ENCODE measurements at regions not wholly inside any gene's neighbourhood (a gene's known extent, or its start where the extent isn't known, plus 50 kb on each side); places are given as distances from the start of the nearest gene placed in this dataset.

GRCh38 chr4:58688568-58688967 lies 1578.4 kb upstream of the IGFBP7 start:
- DNase-seq (ENCODE audit: low read depth), result no peak

- no peak for DNase-seq (ENCODE audit: low read depth)
Measured at GRCh38 chr4:58679886-58680285, 1569.7 kb upstream of the IGFBP7 start.

- DNase-seq (ENCODE audit: low read depth), result no peak
Measured at GRCh38 chr4:58679051-58679450, 1568.9 kb upstream of the IGFBP7 start.

GRCh38 chr4:58669783-58670182 lies 1559.6 kb upstream of the IGFBP7 start:
- no peak for DNase-seq (ENCODE audit: low read depth)

- no peak for DNase-seq (ENCODE audit: low read depth)
Measured at GRCh38 chr4:58665649-58666048, 1555.5 kb upstream of the IGFBP7 start.

- no peak for DNase-seq (ENCODE audit: low read depth)
Measured at GRCh38 chr4:58658701-58659100, 1548.5 kb upstream of the IGFBP7 start.

GRCh38 chr4:58653251-58653650 lies 1543.1 kb upstream of the IGFBP7 start:
- no peak for DNase-seq (ENCODE audit: low read depth)

- DNase-seq (ENCODE audit: low read depth), result no peak
Measured at GRCh38 chr4:58649226-58649625, 1539.0 kb upstream of the IGFBP7 start.

GRCh38 chr4:58646126-58646525 lies 1535.9 kb upstream of the IGFBP7 start:
- DNase-seq (ENCODE audit: low read depth), result no peak

- DNase-seq (ENCODE audit: low read depth), result no peak
Measured at GRCh38 chr4:58644549-58644948, 1534.4 kb upstream of the IGFBP7 start.

GRCh38 chr4:58636381-58636780 lies 1526.2 kb upstream of the IGFBP7 start:
- DNase-seq (ENCODE audit: low read depth), result no peak

GRCh38 chr4:58617226-58617625 lies 1507.0 kb upstream of the IGFBP7 start:
- no peak for DNase-seq (ENCODE audit: low read depth)

GRCh38 chr4:58611012-58611411 lies 1500.8 kb upstream of the IGFBP7 start:
- DNase-seq (ENCODE audit: low read depth), result no peak

- no peak for DNase-seq (ENCODE audit: low read depth)
Measured at GRCh38 chr4:58606303-58606702, 1496.1 kb upstream of the IGFBP7 start.

GRCh38 chr4:58603951-58604350 lies 1493.8 kb upstream of the IGFBP7 start:
- DNase-seq (ENCODE audit: low read depth), result no peak

- DNase-seq (ENCODE audit: low read depth), result no peak
Measured at GRCh38 chr4:58602731-58603359, 1492.7 kb upstream of the IGFBP7 start.

- no peak for DNase-seq (ENCODE audit: low read depth)
Measured at GRCh38 chr4:58602022-58602421, 1491.8 kb upstream of the IGFBP7 start.

- no peak for DNase-seq (ENCODE audit: low read depth)
Measured at GRCh38 chr4:58600290-58600689, 1490.1 kb upstream of the IGFBP7 start.

GRCh38 chr4:58590722-58591121 lies 1480.5 kb upstream of the IGFBP7 start:
- DNase-seq (ENCODE audit: low read depth), result no peak

GRCh38 chr4:58587856-58588255 lies 1477.7 kb upstream of the IGFBP7 start:
- DNase-seq (ENCODE audit: low read depth), result no peak

GRCh38 chr4:58566260-58566659 lies 1456.1 kb upstream of the IGFBP7 start:
- DNase-seq (ENCODE audit: low read depth), result no peak

- no peak for DNase-seq (ENCODE audit: low read depth)
Measured at GRCh38 chr4:58564695-58565475, 1454.7 kb upstream of the IGFBP7 start.

- no peak for DNase-seq (ENCODE audit: low read depth)
Measured at GRCh38 chr4:58561170-58561569, 1451.0 kb upstream of the IGFBP7 start.

GRCh38 chr4:58560736-58561135 lies 1450.6 kb upstream of the IGFBP7 start:
- no peak for DNase-seq (ENCODE audit: low read depth)

Data from stimulated activated CD8-positive, alpha-beta memory T cell treated with anti-CD3 and anti-CD28 coated beads, Interleukin-7, amount 100 ng/mL, for 24 hours (primary cell).